H9 (cell line): ENCODE measurements at regions not wholly inside any gene's neighbourhood (a gene's known extent, or its start where the extent isn't known, plus 50 kb on each side); places are given as distances from the start of the nearest gene placed in this dataset.

Experiments
- DNase-seq: peaks from one replicate; pipeline ENCODE4 v3.0.0-alpha.2; 2017
- H2AFZ ChIP-seq: one replicate; pipeline ENCODE4 v1.6.1; 2013; ENCODE audit warnings: mild to moderate bottlenecking, low read length, control low read depth, moderate library complexity
- H2AK5ac ChIP-seq: 2 replicates; pipeline ENCODE4 v1.6.1; 2013; ENCODE audit warnings: low read length, control low read depth, mixed read lengths; ENCODE audit not compliant: insufficient read length
- H2BK120ac ChIP-seq: one replicate; pipeline ENCODE4 v1.6.1; 2013; ENCODE audit warnings: low read depth, mild to moderate bottlenecking, low read length, control low read depth, inconsistent platforms; ENCODE audit not compliant: poor library complexity, severe bottlenecking
- H2BK12ac ChIP-seq: 2 replicates; pipeline ENCODE4 v1.6.1; 2013; ENCODE audit warnings: low read length, control low read depth, mixed read lengths, low read depth; ENCODE audit not compliant: insufficient read length
- H2BK15ac ChIP-seq: 2 replicates; pipeline ENCODE4 v1.6.1; 2013; ENCODE audit warnings: low read depth, low read length, control low read depth
- H2BK20ac ChIP-seq: one replicate; pipeline ENCODE4 v1.6.1; 2013; ENCODE audit warnings: low read depth, mild to moderate bottlenecking, low read length, control low read depth, inconsistent platforms; ENCODE audit not compliant: poor library complexity, severe bottlenecking
- H2BK5ac ChIP-seq: 2 replicates; pipeline ENCODE4 v1.6.1; 2013; ENCODE audit warnings: low read length, control low read depth, mixed read lengths; ENCODE audit not compliant: insufficient read length
- H3K14ac ChIP-seq: 2 replicates; pipeline ENCODE4 v1.6.1; 2013; ENCODE audit warnings: low read length, control low read depth; ENCODE audit not compliant: insufficient read depth
- H3K18ac ChIP-seq: 2 replicates; pipeline ENCODE4 v1.6.1; 2013; ENCODE audit warnings: low read depth, mild to moderate bottlenecking, mixed read lengths, low read length, control low read depth; ENCODE audit not compliant: insufficient read length
- H3K23ac ChIP-seq: 2 replicates; pipeline ENCODE4 v1.6.1; 2013; ENCODE audit warnings: low read length, control low read depth, mixed read lengths, low read depth; ENCODE audit not compliant: insufficient read length
- H3K23me2 ChIP-seq: 2 replicates; pipeline ENCODE4 v1.6.1; 2013; ENCODE audit warnings: low read depth, mild to moderate bottlenecking, mixed read lengths, low read length, control low read depth; ENCODE audit not compliant: insufficient read length, poor library complexity, severe bottlenecking
- H3K27ac ChIP-seq: 2 replicates; pipeline ENCODE4 v1.5.1; 2013; ENCODE audit warnings: low read length, control low read depth, mixed read lengths, low read depth; ENCODE audit not compliant: insufficient read length
- H3K27me3 ChIP-seq: 2 replicates; pipeline ENCODE4 v1.6.1; 2013; ENCODE audit warnings: low read length, control low read depth, inconsistent platforms; ENCODE audit not compliant: insufficient read depth
- H3K4ac ChIP-seq: 2 replicates; pipeline ENCODE4 v1.6.1; 2013; ENCODE audit warnings: low read depth, mild to moderate bottlenecking, control low read depth, inconsistent platforms, low read length, moderate library complexity
- H3K4me1 ChIP-seq: 2 replicates; pipeline ENCODE4 v1.6.1; 2013; ENCODE audit warnings: low read length, control low read depth, inconsistent platforms; ENCODE audit not compliant: insufficient read depth
- H3K4me2 ChIP-seq: 2 replicates; pipeline ENCODE4 v1.6.1; 2013; ENCODE audit warnings: low read length, control low read depth, mixed read lengths; ENCODE audit not compliant: insufficient read length, insufficient read depth
- H3K56ac ChIP-seq: 2 replicates; pipeline ENCODE4 v1.6.1; 2013; ENCODE audit warnings: low read depth, mild to moderate bottlenecking, mixed read lengths, low read length, control low read depth; ENCODE audit not compliant: insufficient read length
- H3K79me1 ChIP-seq: 2 replicates; pipeline ENCODE4 v1.6.1; 2013; ENCODE audit warnings: low read depth, mild to moderate bottlenecking, moderate library complexity, low read length, control low read depth, inconsistent platforms; ENCODE audit not compliant: insufficient read depth, poor library complexity, severe bottlenecking
- H3K79me2 ChIP-seq: 2 replicates; pipeline ENCODE4 v1.6.1; 2013; ENCODE audit warnings: low read length, control low read depth, inconsistent platforms; ENCODE audit not compliant: insufficient read depth
- H3K9ac ChIP-seq: 2 replicates; pipeline ENCODE4 v1.6.1; 2013; ENCODE audit warnings: low read length, control low read depth, mixed read lengths; ENCODE audit not compliant: insufficient read length; ENCODE audit errors: extremely low read depth
- H3K9me3 ChIP-seq: one replicate; pipeline ENCODE4 v1.6.1; 2013; ENCODE audit warnings: low read depth, low read length, inconsistent platforms; ENCODE audit not compliant: control insufficient read depth
- H3T11ph ChIP-seq: one replicate; pipeline ENCODE4 v1.6.1; 2013; ENCODE audit warnings: mild to moderate bottlenecking, low read length, control low read depth, inconsistent platforms
- H4K20me1 ChIP-seq: one replicate; pipeline ENCODE4 v1.6.1; 2013; ENCODE audit not compliant: control insufficient read depth, insufficient read length, insufficient read depth
- H4K5ac ChIP-seq: 2 replicates; pipeline ENCODE4 v1.6.1; 2013; ENCODE audit warnings: low read depth, mild to moderate bottlenecking, mixed read lengths, low read length, control low read depth; ENCODE audit not compliant: insufficient read length
- H4K8ac ChIP-seq: replicated peaks from 2 replicates; pipeline ENCODE4 v1.6.1; 2013; ENCODE audit warnings: low read length, control low read depth, mixed read lengths, low read depth; ENCODE audit not compliant: insufficient read length
- H4K91ac ChIP-seq: 2 replicates; pipeline ENCODE4 v1.6.1; 2013; ENCODE audit warnings: low read depth, mild to moderate bottlenecking, moderate library complexity, mixed read lengths, low read length, control low read depth; ENCODE audit not compliant: insufficient read length
- H3K27ac Mint-ChIP-seq, 3 experiments: 2 replicates in 2 of 3; 3 replicates in 1 of 3; pipeline ENCODE4 v1.8.0; 2020 to 2021; ENCODE audit warnings: mixed read lengths in 3 of 3, mild to moderate bottlenecking in 1 of 3, moderate library complexity in 1 of 3
- H3K27me3 Mint-ChIP-seq: 2 replicates; pipeline ENCODE4 v1.8.0; 2021; ENCODE audit warnings: low read depth, mild to moderate bottlenecking, moderate library complexity, mixed read lengths
- H3K36me3 Mint-ChIP-seq, 3 experiments: 2 replicates in 2 of 3; 3 replicates in 1 of 3; pipeline ENCODE4 v1.8.0; 2020 to 2021; ENCODE audit warnings: low read depth in 3 of 3, mixed read lengths in 3 of 3; ENCODE audit not compliant: insufficient read depth in 1 of 3
- H3K4me1 Mint-ChIP-seq, 2 experiments: 2 replicates each; pipeline ENCODE4 v1.8.0; 2020; ENCODE audit warnings: mixed read lengths in 2 of 2
- H3K4me3 Mint-ChIP-seq, 2 experiments: 2 replicates in 1 of 2; 3 replicates in 1 of 2; pipeline ENCODE4 v1.8.0; 2020 to 2021; ENCODE audit warnings: mild to moderate bottlenecking in 2 of 2, mixed read lengths in 2 of 2, moderate library complexity in 1 of 2
- H3K9me3 Mint-ChIP-seq, 2 experiments: 2 replicates in 1 of 2; 3 replicates in 1 of 2; pipeline ENCODE4 v1.8.0; 2020; ENCODE audit warnings: mild to moderate bottlenecking in 2 of 2, mixed read lengths in 2 of 2, moderate library complexity in 1 of 2
- WGBS: extraction: QIAGEN DNeasy Blood & Tissue Kit; methylation state at CpG from one replicate; pipeline ENCODE4 v1.1.7; 2013; ENCODE audit warnings: missing lambda C conversion rate, low lambda C conversion rate, mixed read lengths; ENCODE audit not compliant: insufficient read length; ENCODE audit errors: extremely low coverage; 5-methylcytosine and 5-hydroxymethylcytosine counted together
- TF ChIP-seq, protein P1 (sequence below): fragments of 200-600 bp; sonication (generic); conservative IDR thresholded peaks from 3 replicates; pipeline ENCODE4 v1.8.0; 2021; ENCODE audit warnings: antibody characterized with exemption, mild to moderate bottlenecking

DNA sequence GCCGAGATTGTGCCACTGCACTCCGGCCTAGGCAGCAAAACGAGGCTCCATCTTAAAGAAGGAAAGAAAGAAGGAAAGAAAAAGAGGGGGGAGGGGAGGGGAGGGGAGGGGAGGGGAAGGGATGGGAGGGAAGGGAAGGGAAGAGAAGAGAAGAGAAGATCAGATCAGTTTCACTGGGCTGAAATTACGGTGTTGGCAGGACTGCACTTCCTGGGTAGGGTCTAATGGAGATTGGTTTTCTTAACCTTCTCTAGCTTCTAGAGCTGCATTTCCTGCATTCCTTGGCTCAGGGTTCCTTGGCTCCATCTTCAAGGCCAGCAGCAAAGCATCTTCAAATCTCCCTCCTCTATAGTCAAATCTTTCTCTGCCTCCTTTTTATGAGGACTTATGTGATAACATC, 349.1 kb upstream of the CRIM1 start:
- no peaks in the 10 kb centered on the region for H3K27me3 ChIP-seq
- no peaks in the 10 kb centered on the region for H4K20me1 ChIP-seq
- no peak overlapping the region for H3K56ac ChIP-seq
- no peak overlapping the region for H3K4me2 ChIP-seq
- no CpG with 5 or more reads among the region's 4 CpGs for WGBS
- H4K91ac ChIP-seq, result no peak overlapping the region
- no peak overlapping the region for H2BK15ac ChIP-seq
- Mint-ChIP-seq H3K4me1 (no peaks in the 10 kb centered on the region), H3K27me3 (no peaks in the 10 kb centered on the region), H3K9me3 (no peaks in the 10 kb centered on the region), H3K4me3 (no peak overlapping the region), H3K36me3 (no peaks in the 10 kb centered on the region), H3K27ac (no peak overlapping the region)
- TF ChIP-seq, protein P1, sequence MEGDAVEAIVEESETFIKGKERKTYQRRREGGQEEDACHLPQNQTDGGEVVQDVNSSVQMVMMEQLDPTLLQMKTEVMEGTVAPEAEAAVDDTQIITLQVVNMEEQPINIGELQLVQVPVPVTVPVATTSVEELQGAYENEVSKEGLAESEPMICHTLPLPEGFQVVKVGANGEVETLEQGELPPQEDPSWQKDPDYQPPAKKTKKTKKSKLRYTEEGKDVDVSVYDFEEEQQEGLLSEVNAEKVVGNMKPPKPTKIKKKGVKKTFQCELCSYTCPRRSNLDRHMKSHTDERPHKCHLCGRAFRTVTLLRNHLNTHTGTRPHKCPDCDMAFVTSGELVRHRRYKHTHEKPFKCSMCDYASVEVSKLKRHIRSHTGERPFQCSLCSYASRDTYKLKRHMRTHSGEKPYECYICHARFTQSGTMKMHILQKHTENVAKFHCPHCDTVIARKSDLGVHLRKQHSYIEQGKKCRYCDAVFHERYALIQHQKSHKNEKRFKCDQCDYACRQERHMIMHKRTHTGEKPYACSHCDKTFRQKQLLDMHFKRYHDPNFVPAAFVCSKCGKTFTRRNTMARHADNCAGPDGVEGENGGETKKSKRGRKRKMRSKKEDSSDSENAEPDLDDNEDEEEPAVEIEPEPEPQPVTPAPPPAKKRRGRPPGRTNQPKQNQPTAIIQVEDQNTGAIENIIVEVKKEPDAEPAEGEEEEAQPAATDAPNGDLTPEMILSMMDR, result no peak
- H4K8ac ChIP-seq, result no peak overlapping the region
- no peak for DNase-seq
- H3K18ac ChIP-seq, result no peak overlapping the region
- no peak overlapping the region for H4K5ac ChIP-seq
- H2BK5ac ChIP-seq, result no peak overlapping the region
- H3K23me2 ChIP-seq, result no peaks in the 10 kb centered on the region
- no peaks in the 10 kb centered on the region for H3K79me2 ChIP-seq
- H3K9ac ChIP-seq, result no peak overlapping the region
- no peak overlapping the region for H2BK120ac ChIP-seq
- H2BK20ac ChIP-seq, result no peak overlapping the region
- H3T11ph ChIP-seq, result no peak overlapping the region
- H2AFZ ChIP-seq, result no peak overlapping the region
- no peak overlapping the region for H2AK5ac ChIP-seq
- H2BK12ac ChIP-seq, result no peak overlapping the region
- H3K4ac ChIP-seq, result no peak overlapping the region
- H3K79me1 ChIP-seq, result no peaks in the 10 kb centered on the region
- H3K27ac ChIP-seq, result no peak overlapping the region
- H3K9me3 ChIP-seq, result no peaks in the 10 kb centered on the region
- H3K23ac ChIP-seq, result no peak overlapping the region
- no peaks in the 10 kb centered on the region for H3K4me1 ChIP-seq
- no peak overlapping the region for H3K14ac ChIP-seq
